Neural crest cell (in vitro differentiated cells): ENCODE measurements at regions not wholly inside any gene's neighbourhood (a gene's known extent, or its start where the extent isn't known, plus 50 kb on each side); places are given as distances from the start of the nearest gene placed in this dataset.

ENCODE experiments used
- DNase-seq: peaks from one replicate; pipeline ENCODE4 v3.0.0; 2021; ENCODE audit warnings: low read depth, mixed read lengths, low spot score
- H3K27ac Mint-ChIP-seq: one replicate; pipeline ENCODE4 v1.8.0; 2021; ENCODE audit warnings: mild to moderate bottlenecking, mixed read lengths; ENCODE audit not compliant: unreplicated experiment
- H3K27me3 Mint-ChIP-seq: 2 replicates; pipeline ENCODE4 v1.8.0; 2021; ENCODE audit warnings: low read depth, mild to moderate bottlenecking, mixed read lengths
- H3K36me3 Mint-ChIP-seq: 2 replicates; pipeline ENCODE4 v1.8.0; 2021; ENCODE audit warnings: low read depth, mild to moderate bottlenecking, mixed read lengths
- H3K4me1 Mint-ChIP-seq: 2 replicates; pipeline ENCODE4 v1.8.0; 2021; ENCODE audit warnings: mixed read lengths
- H3K4me3 Mint-ChIP-seq: one replicate; pipeline ENCODE4 v1.8.0; 2021; ENCODE audit warnings: mild to moderate bottlenecking, mixed read lengths
- H3K9me3 Mint-ChIP-seq: 2 replicates; pipeline ENCODE4 v1.8.0; 2021; ENCODE audit warnings: mixed read lengths
- TF ChIP-seq, protein P1 (sequence below): fragments of 200-600 bp; sonication (generic); conservative IDR thresholded peaks from 2 replicates; pipeline ENCODE4 v1.5.0; 2021; ENCODE audit warnings: antibody characterized with exemption, mild to moderate bottlenecking

DNA sequence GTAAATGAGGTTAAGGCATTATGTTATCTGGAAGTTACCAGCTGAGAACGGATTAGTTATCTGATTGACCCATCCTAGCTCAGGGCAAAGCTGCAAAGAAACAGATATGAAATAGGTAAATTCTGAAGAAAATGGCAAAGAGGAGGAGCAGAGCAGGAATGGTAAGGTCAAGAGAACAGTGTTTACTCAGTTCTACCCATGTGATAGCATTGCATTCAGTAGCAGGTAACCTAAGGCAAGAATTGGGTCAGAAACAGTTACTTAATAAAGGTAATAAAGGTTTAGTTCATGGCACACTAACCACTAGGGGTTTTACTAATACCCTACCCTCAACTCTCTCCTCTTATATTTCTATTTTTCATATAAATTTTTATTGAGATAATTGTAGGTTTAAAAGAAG is 224.8 kb downstream of the ASCL1 start:
- no peak for DNase-seq
- Mint-ChIP-seq H3K27ac (no peak overlapping the region), H3K4me3 (no peak overlapping the region), H3K27me3 (peaks cover 11% of the 10 kb centered on the region), H3K36me3 (no peaks in the 10 kb centered on the region), H3K9me3 (no peaks in the 10 kb centered on the region), H3K4me1 (peaks cover 14% of the 10 kb centered on the region)
- TF ChIP-seq, protein P1, sequence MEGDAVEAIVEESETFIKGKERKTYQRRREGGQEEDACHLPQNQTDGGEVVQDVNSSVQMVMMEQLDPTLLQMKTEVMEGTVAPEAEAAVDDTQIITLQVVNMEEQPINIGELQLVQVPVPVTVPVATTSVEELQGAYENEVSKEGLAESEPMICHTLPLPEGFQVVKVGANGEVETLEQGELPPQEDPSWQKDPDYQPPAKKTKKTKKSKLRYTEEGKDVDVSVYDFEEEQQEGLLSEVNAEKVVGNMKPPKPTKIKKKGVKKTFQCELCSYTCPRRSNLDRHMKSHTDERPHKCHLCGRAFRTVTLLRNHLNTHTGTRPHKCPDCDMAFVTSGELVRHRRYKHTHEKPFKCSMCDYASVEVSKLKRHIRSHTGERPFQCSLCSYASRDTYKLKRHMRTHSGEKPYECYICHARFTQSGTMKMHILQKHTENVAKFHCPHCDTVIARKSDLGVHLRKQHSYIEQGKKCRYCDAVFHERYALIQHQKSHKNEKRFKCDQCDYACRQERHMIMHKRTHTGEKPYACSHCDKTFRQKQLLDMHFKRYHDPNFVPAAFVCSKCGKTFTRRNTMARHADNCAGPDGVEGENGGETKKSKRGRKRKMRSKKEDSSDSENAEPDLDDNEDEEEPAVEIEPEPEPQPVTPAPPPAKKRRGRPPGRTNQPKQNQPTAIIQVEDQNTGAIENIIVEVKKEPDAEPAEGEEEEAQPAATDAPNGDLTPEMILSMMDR = no peak

DNA sequence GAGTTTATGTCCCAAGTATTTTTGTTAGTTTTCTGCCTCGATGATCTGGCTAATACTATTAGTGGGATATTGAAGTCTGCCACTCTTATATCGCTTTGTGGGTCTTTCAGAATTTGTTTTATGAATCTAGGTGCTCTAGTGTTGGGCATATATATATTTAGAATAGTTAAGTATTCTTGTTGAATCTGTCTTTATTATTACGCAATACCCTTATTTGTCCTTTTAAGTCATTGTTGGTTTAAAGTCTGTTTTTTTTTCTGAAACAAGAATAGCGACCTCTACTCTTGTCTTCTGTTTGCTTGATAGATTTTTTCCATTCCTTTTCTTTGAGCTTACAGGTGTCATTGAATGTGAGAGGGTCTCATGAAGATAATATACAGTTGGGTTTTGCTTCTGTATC is 239.0 kb downstream of the ASCL1 start:
- Mint-ChIP-seq H3K27me3 (peaks cover 6% of the 10 kb centered on the region), H3K36me3 (peaks cover 13% of the 10 kb centered on the region), H3K4me1 (no peaks in the 10 kb centered on the region), H3K9me3 (peaks cover 12% of the 10 kb centered on the region), H3K4me3 (no peak overlapping the region), H3K27ac (no peak overlapping the region)
- DNase-seq = no peak
- TF ChIP-seq, protein P1 = no peak

DNA sequence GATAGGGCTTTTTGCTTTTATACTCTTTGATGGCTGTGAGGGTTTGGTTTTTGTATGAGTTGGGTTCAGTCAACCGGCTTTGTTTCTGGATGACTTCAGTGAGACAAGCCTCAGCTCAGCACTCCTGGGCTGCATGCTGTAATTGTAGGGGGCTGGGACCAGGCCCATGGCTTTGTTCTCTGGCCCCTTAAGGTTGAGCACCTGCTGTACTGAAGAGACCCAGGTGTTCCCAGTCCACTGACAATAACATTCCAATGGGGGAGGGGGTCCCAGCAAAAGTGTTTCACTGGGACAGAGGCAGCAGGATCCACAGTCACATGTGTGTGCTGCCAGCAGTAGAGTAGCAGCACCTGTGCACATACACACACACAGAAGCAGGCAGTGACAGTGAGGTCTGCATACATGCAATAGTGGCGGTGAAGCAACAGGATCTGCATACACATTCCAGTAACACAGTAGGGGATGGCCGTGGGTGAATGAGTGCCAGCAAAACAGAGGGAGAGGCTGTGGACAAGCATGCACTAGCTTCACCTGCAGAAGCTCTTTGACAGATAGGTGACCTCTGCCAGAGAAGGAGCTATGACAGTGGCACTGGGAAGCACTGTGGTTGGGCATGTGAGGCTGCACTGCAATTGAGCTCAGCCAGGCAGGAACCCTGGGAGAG is 240.4 kb downstream of the ASCL1 start:
- Mint-ChIP-seq H3K4me1 (no peaks in the 10 kb centered on the region), H3K4me3 (no peak overlapping the region), H3K36me3 (peaks cover 13% of the 10 kb centered on the region), H3K27me3 (peaks cover 6% of the 10 kb centered on the region), H3K27ac (no peak overlapping the region), H3K9me3 (peaks cover 12% of the 10 kb centered on the region)
- TF ChIP-seq, protein P1 = no peak
- no peak for DNase-seq

- no peak for DNase-seq
- Mint-ChIP-seq H3K27ac (no peak overlapping the region), H3K4me3 (no peak overlapping the region), H3K4me1 (no peaks in the 10 kb centered on the region), H3K9me3 (peaks cover 12% of the 10 kb centered on the region), H3K27me3 (peaks cover 6% of the 10 kb centered on the region), H3K36me3 (peaks cover 13% of the 10 kb centered on the region)
- TF ChIP-seq, protein P1 = no peak
Measured at GRCh38 chr12:103198499-103198898, 241.0 kb downstream of the ASCL1 start.

GRCh38 chr12:103205906-103206305 is 248.4 kb downstream of the ASCL1 start:
- DNase-seq = no peak
- H3K4me3 Mint-ChIP-seq = no peak overlapping the region
- peaks cover 3% of the 10 kb centered on the region for H3K27me3 Mint-ChIP-seq
- no peak overlapping the region for H3K27ac Mint-ChIP-seq
- H3K36me3 Mint-ChIP-seq = no peaks in the 10 kb centered on the region
- peaks cover 3% of the 10 kb centered on the region for H3K9me3 Mint-ChIP-seq
- TF ChIP-seq, protein P1 = no peak
- H3K4me1 Mint-ChIP-seq = peaks cover 19% of the 10 kb centered on the region
